SK-N-SH treated with all-trans-retinoic acid at 6 μM for 48 hours (cell line): ENCODE measurements at regions not wholly inside any gene's neighbourhood (a gene's known extent, or its start where the extent isn't known, plus 50 kb on each side); places are given as distances from the start of the nearest gene placed in this dataset.

Source experiments
- PATZ1 ChIP-seq: fragments of 250-450 bp; sonication (Bioruptor Pico); IDR thresholded peaks from 2 replicates; pipeline ENCODE4 v1.8.0; 2020; ENCODE audit warnings: mild to moderate bottlenecking, moderate library complexity, borderline replicate concordance
- POU6F1 ChIP-seq: fragments of 250-450 bp; sonication (Bioruptor Pico); IDR thresholded peaks from 2 replicates; pipeline ENCODE4 v1.8.0; 2021; ENCODE audit warnings: low read depth, mild to moderate bottlenecking, moderate library complexity, borderline replicate concordance
- SNAI2 ChIP-seq: fragments of 250-450 bp; sonication (Bioruptor Pico); IDR thresholded peaks from 2 replicates; pipeline ENCODE4 v1.5.0; 2020; ENCODE audit warnings: mild to moderate bottlenecking, moderate library complexity
- TCF4 ChIP-seq: fragments of 250-450 bp; sonication (Bioruptor Pico); IDR thresholded peaks from 2 replicates; pipeline ENCODE4 v1.8.0; 2021; ENCODE audit warnings: mild to moderate bottlenecking, moderate library complexity, borderline replicate concordance

- TF ChIP-seq SNAI2 (CRISPR knock-in tag) (no peak), POU6F1 (CRISPR knock-in tag) (no peak), TCF4 (CRISPR knock-in tag) (no peak), PATZ1 (no peak)
These were observed 279.9 kb downstream of the GRIN2B start for GRCh38 chr12:13701502-13701901.
